ENCODE measurements at regions not wholly inside any gene's neighbourhood (a gene's known extent, or its start where the extent isn't known, plus 50 kb on each side); places are given as distances from the start of the nearest gene placed in this dataset.

DNA sequence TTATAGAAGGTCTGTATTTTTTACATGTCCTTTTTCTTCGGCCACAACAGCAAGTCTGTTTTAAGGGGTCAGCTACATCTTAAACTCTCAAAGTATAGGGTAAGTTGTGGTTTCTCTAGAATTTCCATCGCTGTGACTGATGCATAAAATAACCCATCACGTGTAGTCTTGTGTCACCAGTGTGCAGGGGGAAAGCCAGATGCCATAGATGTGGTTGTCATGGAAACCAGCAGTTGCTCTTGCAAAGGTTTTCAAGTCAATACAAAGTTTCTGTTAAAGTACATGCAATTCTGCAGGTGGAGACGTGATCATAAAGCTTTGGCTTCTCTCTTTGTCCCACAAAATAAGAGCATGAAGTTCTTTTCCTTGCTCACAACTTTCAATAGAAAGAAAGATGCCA is 210.3 kb upstream of the ONECUT1 start:
- no peak for DNase-seq

DNA sequence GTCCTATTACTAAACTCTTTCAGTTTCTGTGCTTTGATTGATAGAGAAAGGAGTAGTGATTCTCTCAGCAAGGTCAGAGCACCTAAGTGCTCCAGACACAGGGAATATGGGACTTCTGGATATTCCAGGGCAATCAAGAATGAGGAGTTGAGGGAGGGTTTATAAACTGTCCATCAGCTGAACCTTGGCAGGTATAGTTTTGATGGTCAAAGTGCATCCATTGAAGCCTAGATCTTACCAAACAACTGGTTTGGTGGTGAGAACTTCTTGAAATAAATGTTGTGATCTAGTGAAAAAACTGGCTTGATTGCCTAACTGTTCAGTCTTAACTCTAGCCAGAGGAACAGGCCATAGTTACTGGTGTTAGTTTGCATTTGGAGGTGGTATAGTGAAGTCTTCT is 207.0 kb upstream of the ONECUT1 start:
- no peak for DNase-seq

DNA sequence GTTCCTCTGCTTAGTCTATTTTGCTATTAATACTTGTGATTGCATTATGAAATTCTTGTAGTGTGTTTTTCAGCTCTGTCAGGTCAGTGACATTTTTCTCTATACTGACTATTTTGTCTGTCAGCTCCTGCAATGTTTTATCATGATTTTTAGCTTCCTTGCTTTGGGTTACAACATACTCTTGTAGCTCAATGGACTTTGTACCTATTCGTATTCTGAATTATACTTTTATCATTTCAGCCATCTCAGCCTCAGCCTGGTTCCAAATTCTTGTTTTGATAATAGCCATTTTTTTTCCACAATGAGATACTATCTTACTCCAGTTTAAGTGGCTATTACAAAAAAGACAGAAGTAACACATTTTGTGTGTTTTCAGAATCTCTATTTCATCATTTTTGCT is 204.2 kb upstream of the ONECUT1 start:
- no peak for DNase-seq

DNA sequence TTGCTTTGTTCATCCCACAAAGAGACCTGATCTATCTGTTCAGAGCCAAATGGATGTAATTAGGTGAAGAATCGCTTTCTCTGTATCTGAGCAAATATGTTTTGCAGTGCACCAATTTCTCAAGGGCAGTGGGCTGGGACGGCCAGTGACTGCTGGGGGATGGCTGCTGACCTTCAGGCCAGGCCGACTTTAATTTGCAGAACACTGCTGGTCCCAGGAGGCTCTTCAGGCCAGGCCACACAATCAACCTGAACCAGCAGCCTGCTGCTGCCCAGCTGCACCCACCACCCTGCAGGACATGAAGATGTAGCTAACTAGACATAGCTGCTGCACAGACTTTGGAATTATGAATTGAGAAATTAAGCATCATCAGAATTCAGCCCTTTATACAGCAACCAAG is 194.4 kb upstream of the ONECUT1 start:
- DNase-seq, result no peak

DNA sequence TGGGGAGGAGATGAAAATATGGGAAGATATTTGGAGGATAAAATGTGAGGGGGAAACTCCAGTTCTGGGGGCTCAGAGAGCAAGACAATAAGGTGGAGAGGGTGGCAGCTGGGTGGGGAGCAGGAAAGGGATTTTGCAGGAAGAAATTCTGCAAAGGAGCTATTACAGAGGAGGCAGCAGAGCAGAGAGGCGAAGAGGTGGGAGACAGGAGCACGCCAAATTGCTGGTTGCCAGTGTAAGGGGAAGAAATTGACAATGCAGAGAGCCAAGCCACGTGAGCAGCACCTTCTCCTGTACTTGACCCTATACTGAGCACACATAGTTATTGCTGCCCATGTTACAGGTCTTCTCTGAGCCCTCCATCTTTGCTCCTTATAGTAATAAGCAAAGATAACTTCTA is 190.3 kb upstream of the ONECUT1 start:
- DNase-seq, result no peak

DNA sequence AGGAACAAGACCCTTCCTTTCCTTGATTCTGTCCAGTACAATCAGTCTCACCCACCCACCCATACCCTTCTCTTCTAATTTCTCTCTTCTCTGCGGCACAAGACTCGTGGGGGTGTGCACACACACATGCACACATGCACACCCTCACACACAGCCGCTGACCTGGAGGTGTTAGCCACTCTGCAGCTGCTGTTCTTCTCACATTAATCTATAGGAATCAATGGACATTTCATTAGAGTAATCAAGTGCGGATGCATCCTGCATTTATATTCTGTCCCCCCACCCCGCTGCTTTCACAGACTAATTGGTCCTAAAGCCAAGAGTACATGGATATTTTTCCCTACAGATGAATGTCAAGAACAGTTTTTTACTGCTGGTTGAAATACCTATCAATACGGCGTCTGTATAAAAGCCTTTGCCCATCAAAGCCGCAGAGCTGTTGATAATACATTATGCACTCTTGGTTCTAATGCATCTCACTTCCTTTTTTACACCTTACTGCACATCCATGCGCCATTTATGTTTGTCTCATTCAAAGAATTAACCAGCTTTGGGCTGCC is 186.5 kb upstream of the ONECUT1 start:
- no peak for DNase-seq

DNA sequence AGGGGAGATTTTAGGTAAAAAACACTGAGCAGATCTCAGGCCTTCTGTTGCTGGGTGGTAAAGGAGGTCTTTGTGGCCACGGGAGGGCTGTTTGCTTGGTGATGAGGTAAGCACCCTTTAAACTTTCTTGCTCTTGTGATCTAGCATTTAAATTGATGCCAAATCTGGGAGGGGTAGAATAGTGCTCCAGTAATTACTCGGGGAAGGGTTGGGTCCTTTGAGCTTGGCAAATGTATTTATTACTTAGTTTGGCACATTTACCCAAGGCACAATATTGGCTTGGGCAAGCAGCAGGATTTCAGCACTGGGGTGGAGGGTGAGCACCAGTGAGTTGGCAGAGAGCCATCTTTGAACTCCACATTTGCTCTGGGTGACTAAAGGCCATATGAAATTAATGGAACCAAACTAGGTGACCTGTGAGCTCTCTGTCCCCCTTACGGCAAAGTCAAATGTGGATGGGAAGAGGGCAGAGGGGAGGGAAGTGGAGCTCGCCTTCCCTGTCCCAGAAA is 185.9 kb upstream of the ONECUT1 start:
- no peak for DNase-seq

DNA sequence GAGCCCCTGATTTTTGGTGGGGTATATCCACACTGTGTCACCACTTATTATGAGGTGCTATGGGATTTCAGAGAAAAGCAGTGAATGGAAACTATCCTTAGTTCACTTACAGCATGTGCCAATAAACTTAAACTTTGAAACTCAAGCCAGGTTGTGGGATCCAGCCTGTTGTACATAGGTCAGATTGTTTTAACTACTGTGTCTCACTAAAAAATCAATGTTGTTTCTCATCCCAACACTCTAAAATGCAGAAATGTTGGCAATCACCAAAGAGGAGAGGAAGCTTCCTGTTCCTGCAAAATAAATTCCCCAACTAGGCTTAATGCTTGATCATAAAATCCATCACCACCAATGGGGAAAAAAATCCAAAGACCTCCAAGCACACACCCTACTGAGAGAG is 173.7 kb upstream of the ONECUT1 start:
- DNase-seq, result no peak

DNA sequence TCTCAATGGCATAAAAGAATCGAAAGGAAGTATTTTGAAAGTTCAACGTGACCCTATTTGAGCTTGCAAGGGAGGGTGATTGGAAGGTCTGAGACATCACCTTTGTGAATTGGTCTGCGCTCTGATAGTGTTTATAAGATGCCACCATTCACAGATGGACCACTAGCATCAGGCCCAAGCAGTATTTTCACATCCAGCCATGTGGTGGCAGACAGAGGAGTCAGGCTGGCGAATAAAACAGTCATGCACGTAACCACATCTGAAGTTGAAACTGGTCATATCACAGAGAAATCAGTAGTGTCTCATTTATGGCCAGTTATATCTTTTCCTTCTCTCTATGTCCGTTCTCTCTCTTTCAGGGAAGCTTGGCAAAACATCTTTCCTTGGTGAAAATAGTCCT is 170.1 kb upstream of the ONECUT1 start:
- DNase-seq, result no peak

DNA sequence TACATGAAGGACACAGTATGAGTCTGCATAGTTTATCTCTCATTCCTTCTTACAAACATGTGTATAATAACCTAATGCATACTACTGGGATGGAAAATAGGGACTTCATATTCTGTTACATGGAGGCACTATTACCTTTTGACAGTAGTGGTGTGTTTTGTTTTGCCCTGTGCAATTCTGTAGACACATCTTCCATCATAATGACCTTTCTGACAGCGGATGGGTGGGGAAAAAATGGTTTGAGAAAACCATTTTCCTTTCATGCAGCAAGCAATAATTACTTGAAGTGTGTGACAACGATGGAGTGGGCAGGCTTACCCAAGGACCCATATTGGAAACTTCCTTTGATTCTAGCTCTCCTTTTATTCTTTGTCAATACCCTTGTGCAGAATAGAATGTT is 153.6 kb upstream of the ONECUT1 start:
- no peak for DNase-seq

DNA sequence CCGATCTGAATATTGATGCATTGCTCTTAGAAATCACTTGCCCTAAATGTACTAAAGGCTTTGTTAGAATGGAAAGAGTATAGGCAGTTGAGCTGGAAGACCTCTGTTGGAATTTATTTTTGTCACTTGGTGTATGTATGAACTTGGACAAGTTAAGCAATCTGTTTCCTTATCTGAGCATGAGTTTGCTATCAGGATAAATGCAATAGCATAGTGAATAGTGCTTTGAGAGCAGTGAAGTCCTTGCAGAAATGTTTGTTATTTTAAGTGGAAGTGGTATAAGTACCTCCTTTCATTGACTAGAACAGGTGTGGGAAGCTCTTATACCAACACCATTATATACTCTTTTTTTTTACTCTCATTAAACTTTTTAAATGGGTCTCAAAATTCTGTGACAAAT is 146.4 kb upstream of the ONECUT1 start:
- no peak for DNase-seq

DNA sequence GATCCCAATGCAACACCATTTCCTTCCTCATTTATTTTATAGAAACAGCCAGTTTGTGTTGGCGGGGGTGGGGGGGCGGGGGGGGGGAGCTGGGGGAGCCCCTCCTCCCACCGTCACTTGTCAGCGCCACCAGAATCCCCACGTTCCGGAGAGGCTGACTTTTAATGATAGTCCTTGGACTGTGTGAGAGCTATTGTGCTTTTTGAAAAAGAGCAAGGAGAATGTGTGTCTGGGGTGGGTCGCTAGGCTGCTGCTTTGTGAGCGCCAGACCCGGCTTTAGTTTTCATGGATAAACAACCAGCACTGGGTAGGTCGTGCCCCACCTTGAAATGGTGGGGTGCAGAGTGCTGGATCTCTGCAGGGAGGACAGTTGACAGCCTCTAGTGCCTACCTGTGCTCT is 135.0 kb upstream of the ONECUT1 start:
- DNase-seq, result no peak

DNA sequence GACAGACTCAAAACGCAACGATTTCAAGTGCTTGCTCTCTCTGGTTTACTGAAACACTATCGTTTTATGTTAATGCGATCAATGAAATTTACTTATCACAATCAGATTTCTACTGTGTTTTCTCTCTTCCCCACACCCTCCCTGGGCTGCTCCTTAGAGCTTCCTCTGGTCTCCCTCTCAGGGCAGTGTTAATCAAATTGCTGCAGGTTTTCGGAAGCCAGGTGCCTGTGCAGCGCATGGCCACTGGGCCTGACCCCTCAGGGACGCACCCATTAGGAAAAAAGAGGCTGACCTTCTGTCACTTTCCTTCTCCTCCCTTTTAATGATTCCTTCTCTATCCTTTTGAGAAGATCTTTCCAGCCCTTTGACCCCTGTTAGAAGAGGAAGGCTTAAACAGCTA is 134.5 kb upstream of the ONECUT1 start:
- no peak for DNase-seq

DNA sequence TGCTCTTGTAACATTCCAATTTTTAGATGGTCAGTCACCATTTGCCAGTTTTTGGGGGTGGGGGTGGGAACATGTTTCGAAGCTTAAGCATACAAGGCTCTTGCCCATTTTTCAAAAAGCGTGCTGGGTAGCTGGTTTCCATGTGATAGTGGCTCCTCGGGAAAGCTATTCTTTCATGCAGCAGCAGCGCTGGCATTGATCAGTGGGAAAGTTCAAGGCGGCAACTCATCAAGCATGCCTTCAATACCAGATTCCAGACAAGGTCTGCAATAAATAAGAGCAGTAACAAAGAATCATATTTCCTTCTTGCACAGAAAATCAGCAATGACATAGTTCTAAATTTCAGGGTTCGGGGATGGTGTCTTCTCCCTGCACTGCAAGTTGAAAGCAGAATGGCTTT is 133.5 kb upstream of the ONECUT1 start:
- DNase-seq, result no peak

DNA sequence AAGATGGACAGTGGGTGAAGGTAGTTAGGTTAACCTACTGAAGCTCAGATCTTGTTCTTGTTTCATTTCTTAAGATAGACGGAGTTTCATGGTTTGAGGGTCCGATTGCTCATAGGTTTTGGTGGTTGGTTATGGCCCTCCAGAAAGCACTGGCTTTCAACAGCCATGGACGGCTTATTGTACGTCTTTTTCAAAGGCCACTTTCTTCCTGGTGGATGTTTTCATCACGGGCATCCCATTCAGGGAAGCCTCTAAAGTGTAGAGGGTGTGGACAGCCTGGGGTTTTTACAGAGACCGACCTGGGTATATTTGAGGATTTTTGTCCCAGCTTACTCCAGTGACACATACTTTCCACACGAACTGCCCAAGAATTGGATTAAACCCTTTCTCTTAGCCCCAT is 132.7 kb upstream of the ONECUT1 start:
- no peak for DNase-seq

DNA sequence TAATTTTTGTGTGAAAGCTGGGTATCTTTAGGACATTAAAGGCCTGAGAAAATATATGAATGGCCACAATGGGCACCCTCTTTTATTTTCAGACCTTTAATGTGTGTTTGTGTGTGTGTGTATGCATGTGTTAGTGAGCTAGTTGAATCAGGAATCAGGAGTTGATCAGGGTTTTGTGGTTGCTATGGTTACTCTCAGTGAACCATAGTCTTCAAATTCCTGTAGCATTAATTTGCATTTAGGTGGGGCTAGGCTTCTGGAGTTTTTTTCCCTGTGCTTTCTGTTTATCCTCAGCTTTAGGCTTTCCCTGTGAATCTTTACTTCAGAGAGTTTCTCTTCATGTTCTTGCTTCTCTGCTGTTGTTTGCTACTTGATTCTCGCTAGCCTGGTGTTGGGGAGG is 122.0 kb upstream of the ONECUT1 start:
- DNase-seq, result no peak

DNA sequence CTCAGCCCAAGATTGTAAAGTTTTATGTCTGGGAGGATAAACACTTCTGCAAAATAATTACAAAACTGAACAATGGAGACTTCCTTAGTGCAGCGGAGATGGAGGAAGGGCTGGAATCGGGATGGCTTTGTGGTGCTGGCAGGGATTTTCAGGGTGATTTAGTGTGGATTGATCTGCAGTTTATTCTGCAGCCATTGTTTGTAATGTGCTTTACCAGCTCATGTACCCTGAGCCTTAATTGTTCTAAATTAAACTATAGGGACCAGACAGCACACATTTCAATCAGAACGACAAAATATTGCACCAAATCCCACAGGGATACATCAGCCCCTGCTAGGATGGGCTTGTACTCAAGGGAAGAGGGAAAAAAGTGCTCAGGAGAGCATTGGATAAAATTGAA is 103.2 kb upstream of the ONECUT1 start:
- no peak for DNase-seq

DNA sequence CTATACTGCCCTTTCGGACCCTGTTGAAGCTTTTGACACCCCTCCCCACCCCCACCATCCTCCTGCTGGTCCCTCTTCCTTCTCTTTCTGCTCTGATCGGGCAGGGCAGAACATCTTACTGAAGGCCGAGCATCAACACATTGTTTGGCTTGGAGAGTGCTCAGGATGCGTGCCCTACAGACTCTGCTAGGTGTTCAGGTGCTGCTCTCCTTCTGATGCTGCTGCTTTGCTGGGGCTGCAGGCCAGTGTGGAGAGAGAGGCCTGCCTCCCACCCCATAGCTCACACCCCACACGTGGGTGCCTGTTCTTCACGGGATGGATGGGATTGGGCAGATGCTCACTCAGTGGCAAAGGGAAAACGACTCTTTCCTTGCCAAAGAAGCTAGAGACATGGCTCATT is 89.8 kb upstream of the ONECUT1 start:
- DNase-seq, result no peak

DNA sequence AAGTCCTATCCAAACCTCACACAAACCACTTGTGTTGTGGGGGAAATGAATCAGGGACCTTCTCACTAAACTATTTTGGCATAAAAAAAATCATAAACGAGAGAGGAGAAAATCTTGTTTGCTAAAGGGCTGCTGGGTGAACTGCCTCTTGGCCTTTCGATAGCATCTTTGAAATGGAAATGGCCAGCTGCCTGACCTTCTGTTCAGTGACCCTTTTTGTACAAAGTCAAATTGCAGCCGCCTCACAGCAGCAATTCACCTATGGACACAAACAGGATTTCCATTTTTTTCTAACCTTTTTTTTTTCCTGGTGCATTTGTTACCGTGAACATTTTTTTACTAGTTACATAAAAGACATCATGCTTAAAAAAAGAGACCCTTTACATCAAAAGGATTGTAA is 89.0 kb upstream of the ONECUT1 start:
- no peak for DNase-seq

DNA sequence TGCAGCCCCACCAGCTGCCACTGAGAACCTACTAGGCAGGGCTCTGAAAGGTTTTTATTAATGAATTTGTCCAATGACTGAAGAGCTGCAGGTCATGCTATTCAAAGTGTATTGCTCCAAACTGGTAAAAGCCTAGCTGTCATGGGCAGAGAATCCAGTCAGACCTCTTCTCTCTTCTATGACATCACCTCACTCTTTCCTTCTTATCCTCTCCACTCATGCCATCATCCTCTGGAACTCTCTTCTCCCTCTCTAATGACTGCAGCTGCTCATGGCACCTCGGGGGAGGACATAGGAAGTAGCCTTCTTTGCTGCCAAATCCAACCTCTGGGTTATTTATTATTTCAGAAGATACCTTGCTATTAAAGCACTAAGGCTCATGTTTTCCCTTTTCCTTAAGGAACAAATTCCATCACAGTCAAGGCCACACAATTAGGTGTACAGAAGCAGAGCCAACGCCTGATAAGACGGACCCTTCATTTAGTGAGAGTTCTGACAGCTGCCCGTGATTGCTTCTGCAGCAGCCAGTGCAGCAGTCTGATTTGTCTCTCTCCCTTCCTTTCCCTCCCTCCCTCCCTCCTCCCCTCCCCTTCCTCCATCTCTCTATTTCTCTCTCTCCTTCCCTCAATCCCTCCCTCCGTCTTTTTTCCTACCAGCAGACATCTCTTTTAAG is 87.0 kb upstream of the ONECUT1 start:
- no peak for DNase-seq

DNA sequence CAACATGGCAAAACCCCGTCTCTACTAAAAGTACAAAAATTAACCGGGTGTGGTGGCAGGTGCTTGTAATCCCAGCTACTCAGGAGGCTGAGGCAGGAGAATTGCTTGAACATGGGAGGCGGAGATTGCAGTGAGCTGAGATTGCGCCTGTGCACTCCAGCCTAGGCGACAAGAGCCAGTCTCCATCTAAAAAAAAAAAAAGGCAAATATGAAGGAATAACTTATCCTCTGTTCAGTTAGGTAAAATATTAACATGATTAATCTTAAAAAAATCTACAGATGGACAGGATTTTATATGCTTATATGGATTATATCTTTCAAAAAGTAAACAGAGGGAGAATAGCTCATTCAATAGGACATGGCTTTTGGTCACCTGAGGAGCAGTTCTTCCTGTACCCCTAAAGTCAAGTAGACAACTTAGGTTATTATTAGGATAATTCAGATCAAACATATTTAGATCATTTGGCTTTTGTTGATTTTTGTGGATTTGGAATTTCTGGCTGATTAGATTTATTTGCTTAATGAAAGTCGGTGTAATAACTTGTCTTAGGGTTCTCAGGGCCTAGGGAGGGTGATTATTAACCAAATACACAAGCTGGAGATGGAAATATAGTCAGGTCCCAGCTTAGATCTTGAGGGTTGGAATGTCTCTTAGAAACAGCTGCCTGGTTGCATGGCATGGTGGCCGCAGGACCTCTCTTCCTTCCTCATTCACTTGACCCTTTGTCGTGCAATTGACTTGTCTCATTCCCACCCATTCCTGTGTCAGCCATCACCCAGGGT is 82.1 kb upstream of the ONECUT1 start:
- DNase-seq, result no peak

DNA sequence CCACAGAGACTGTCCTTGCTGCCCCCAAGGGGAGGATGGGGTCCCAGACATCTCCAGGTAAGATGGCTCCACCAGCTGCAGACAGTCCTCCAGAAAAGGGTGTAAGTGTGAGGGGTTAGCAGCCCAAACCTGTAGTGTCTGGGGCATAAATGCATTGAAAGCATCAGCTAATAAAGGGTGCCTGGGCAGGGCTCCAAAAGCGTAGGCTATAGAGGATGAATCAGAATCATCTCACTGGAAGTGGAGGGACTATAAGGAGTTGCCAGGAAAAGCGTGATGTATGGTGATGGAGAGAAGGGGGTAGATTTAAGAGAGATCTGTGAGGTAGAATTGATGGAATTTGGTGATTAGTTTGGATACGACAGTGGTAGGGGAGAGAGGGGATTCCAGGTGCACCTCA is 79.9 kb upstream of the ONECUT1 start:
- DNase-seq, result no peak

DNA sequence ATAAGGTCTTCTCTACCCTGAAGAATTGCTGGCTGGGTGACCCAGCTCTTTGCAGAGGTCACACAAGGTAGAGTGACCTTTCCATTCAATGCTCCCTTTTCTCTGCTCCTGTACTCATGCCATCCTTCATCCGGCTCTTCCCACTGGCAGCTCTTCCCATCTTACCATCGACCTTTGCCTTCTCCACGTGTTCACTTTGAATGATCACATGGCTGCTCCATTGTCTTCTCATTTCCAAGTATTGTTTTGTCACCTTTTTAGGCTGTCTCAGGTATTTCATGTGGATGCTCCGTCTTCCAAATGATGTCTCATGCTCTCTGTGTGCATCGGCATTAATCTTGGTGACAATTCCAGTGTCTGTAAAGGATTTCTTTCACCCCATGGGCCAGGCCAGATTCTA is 76.6 kb upstream of the ONECUT1 start:
- no peak for DNase-seq

DNA sequence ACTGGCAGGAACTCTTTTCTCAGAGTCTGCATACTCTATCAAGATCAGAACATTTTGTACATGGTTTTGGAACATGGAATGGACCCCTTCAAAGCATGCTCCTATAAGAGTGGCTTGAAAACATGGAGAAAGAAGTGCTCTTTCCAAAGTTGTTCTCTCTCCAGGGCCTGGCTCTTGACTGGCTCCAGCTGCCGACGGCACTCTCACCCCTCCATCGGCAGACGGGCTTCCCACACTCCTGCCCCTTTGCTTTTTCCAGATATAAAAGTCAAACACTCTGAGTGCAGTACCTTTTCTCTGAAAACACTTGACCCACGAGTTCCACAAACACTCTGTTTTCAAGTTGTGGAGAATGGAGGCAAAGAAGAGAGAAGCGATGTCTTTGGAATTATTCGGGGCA is 72.5 kb upstream of the ONECUT1 start:
- no peak for DNase-seq

DNA sequence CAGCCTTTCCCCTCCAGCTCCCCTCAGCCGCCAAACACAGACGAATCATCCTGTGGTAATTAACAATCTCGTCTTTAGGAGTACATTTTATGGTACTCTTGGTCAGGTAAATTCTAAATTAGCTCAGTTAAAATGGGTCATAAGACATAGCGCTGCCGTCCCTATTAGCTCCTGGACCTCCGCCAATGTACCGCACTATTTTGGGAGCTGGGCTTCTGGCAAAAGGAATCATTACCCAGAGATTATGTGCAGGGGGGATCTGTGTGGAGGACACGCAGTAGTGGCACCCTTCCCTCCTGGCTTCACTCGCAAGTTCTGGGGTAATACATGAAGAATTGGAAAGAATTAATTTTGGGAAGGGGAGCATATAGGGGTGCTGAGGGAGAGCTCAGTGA is 68.6 kb upstream of the ONECUT1 start:
- DNase-seq, result no peak

All from CD4-positive, alpha-beta T cell treated with Interleukin-12 subunit alpha and Interleukin-12 subunit beta, for 1 hour (primary cell).